Endothelial cell of umbilical vein (primary cell): ENCODE measurements at regions not wholly inside any gene's neighbourhood (a gene's known extent, or its start where the extent isn't known, plus 50 kb on each side); places are given as distances from the start of the nearest gene placed in this dataset.

Experiments used
- BruUV-seq: library from RNA; stranded (reverse); fragments of 400-500 nt; replicated peaks from 2 replicates; lab custom pipeline; 2021; lab: Mats Ljungman, UMichigan
- CTCF ChIA-PET: fragments of 300-600, 350-600 bp; sonication (Branson Sonifier 250); formaldehyde crosslinking; loops from one replicate; lab custom pipeline; 2021; ENCODE audit warnings: antibody characterized with exemption, inconsistent platforms; lab: Charles Lee
- POLR2A ChIA-PET: fragments of 300-600, 350-600 bp; sonication (Branson Sonifier 250); formaldehyde crosslinking; loops from one replicate; lab custom pipeline; 2021; ENCODE audit warnings: antibody characterized with exemption, inconsistent platforms; lab: Charles Lee
- DNase-seq: peaks from one replicate; pipeline ENCODE4 v3.0.0-alpha.2; 2011; ENCODE audit warnings: low read depth, low spot score
- FAIRE-seq: peaks from 2 replicates; lab custom pipeline; 2011; peaks lifted over from hg19 to GRCh38; lab: Jason Lieb, UNC
- H2AFZ ChIP-seq: 2 replicates; pipeline ENCODE4 v1.6.0; 2012; ENCODE audit warnings: low read depth, low read length, control low read depth, inconsistent platforms
- H3K27ac ChIP-seq: 2 replicates; pipeline ENCODE4 v1.5.1; 2011; ENCODE audit warnings: low read depth, mild to moderate bottlenecking, control low read depth, low read length, moderate library complexity; ENCODE audit not compliant: insufficient read depth
- H3K27me3 ChIP-seq, 2 experiments: 2 replicates each; pipeline versions ENCODE4 v1.6.0 to v1.6.1; 2011; ENCODE audit warnings: low read length in 2 of 2, mixed read lengths in 1 of 2; ENCODE audit not compliant: control insufficient read depth in 2 of 2, insufficient read depth in 2 of 2
- H3K36me3 ChIP-seq, 2 experiments: 2 replicates in 1 of 2; 3 replicates in 1 of 2; pipeline ENCODE4 v1.5.1; 2011; ENCODE audit warnings: low read length in 2 of 2, mild to moderate bottlenecking in 1 of 2, moderate library complexity in 1 of 2; ENCODE audit not compliant: control insufficient read depth in 2 of 2, insufficient read depth in 2 of 2; ENCODE audit errors: extremely low read depth in 1 of 2
- H3K4me1 ChIP-seq: 3 replicates; pipeline ENCODE4 v1.5.1; 2011; ENCODE audit warnings: mild to moderate bottlenecking, low read length; ENCODE audit not compliant: control insufficient read depth, insufficient read depth; ENCODE audit errors: extremely low read depth
- H3K4me2 ChIP-seq: 2 replicates; pipeline ENCODE4 v1.6.1; 2011; ENCODE audit warnings: low read length, control low read depth, mixed read lengths; ENCODE audit not compliant: insufficient read depth
- H3K4me3 ChIP-seq, 3 experiments: fragments of 200-600 bp in 1 of 3; sonication (generic), shearing (Covaris generic) in 1 of 3; replicated peaks in 1 of 3; 2 replicates each; pipeline ENCODE4 v1.5.1; 2011 to 2016; ENCODE audit warnings: control low read depth in 3 of 3, low read length in 3 of 3, mild to moderate bottlenecking in 2 of 3, inconsistent platforms in 1 of 3, low read depth in 1 of 3, moderate library complexity in 1 of 3; ENCODE audit not compliant: insufficient read depth in 1 of 3
- H3K79me2 ChIP-seq: 2 replicates; pipeline ENCODE4 v1.6.0; 2012; ENCODE audit warnings: low read length, inconsistent platforms; ENCODE audit not compliant: control insufficient read depth, insufficient read depth
- H3K9ac ChIP-seq: replicated peaks from 2 replicates; pipeline ENCODE3; 2011; ENCODE audit warnings: low read length, control low read depth; ENCODE audit not compliant: insufficient read depth; ENCODE audit errors: extremely low read depth
- H3K9me1 ChIP-seq: replicated peaks from 3 replicates; pipeline ENCODE4 v1.6.0; 2011; ENCODE audit warnings: mild to moderate bottlenecking, low read length; ENCODE audit not compliant: control insufficient read depth, insufficient read depth; ENCODE audit errors: extremely low read depth
- H3K9me3 ChIP-seq: replicated peaks from 2 replicates; pipeline ENCODE4 v1.5.1; 2012; ENCODE audit warnings: low read length, inconsistent platforms; ENCODE audit not compliant: control insufficient read depth, insufficient read depth
- H4K20me1 ChIP-seq: replicated peaks from 2 replicates; pipeline ENCODE3; 2011; ENCODE audit warnings: mild to moderate bottlenecking, low read length; ENCODE audit not compliant: control insufficient read depth, insufficient read depth; ENCODE audit errors: extremely low read depth
- EZH2 ChIP-seq: IDR thresholded peaks from 2 replicates; pipeline ENCODE4 v1.6.1; 2012; ENCODE audit warnings: borderline replicate concordance, low read depth, mild to moderate bottlenecking, moderate library complexity, low read length, inconsistent platforms; ENCODE audit not compliant: severe bottlenecking
- FOS ChIP-seq: IDR thresholded peaks from 2 replicates; pipeline ENCODE4 v1.6.1; 2011; ENCODE audit warnings: mild to moderate bottlenecking, low read length, moderate library complexity, borderline replicate concordance; ENCODE audit not compliant: insufficient read depth
- GATA2 ChIP-seq: IDR thresholded peaks from 2 replicates; pipeline ENCODE4 v1.7.0; 2011; ENCODE audit warnings: low read depth, mild to moderate bottlenecking, moderate library complexity, mixed read lengths, low read length; ENCODE audit not compliant: insufficient read length, insufficient read depth
- JUN ChIP-seq: IDR thresholded peaks from 2 replicates; pipeline ENCODE4 v1.6.1; 2011; ENCODE audit warnings: borderline replicate concordance, low read depth; ENCODE audit not compliant: insufficient read length, insufficient read depth
- MYC ChIP-seq: IDR thresholded peaks from one replicate; pipeline ENCODE4 v1.6.1; 2011; ENCODE audit warnings: mild to moderate bottlenecking, low read depth, low read length
- POLR2A ChIP-seq: IDR thresholded peaks from 2 replicates; pipeline ENCODE4 v1.6.1; 2012; ENCODE audit warnings: low read depth, mild to moderate bottlenecking, control low read depth, low read length
- POLR2AphosphoS5 ChIP-seq: IDR thresholded peaks from 2 replicates; pipeline ENCODE4 v1.6.1; 2012; ENCODE audit warnings: low read depth, mild to moderate bottlenecking, control low read depth, low read length, moderate library complexity; ENCODE audit not compliant: insufficient read depth
- dilution Hi-C: fragments of 300-500 bp; cut with MboI; formaldehyde crosslinking; loops from one replicate; pipeline ENCODE4 v1.15.0; 2019; ENCODE audit warnings: low sequenced_read_pairs; ENCODE audit not compliant: extremely low pct_ligation_motif_present
- intact Hi-C: fragments of 100-400 bp; cut with micrococcal nuclease; formaldehyde crosslinking; loops from one replicate; pipeline ENCODE4 v1.10.0; 2022
- TF ChIP-seq, protein P1 (sequence below), 2 donors: IDR thresholded peaks; 1 replicate in 1 of 2; 2 replicates in 1 of 2; pipeline ENCODE4 v1.5.1; 2011; ENCODE audit warnings: low read length in 2 of 2, mild to moderate bottlenecking in 2 of 2, moderate library complexity in 2 of 2, control low read depth in 1 of 2, inconsistent platforms in 1 of 2, low read depth in 1 of 2; ENCODE audit not compliant: insufficient read depth in 1 of 2; ENCODE audit errors: extremely low read depth in 1 of 2
- TF ChIP-seq, protein P2 (sequence below): IDR thresholded peaks from 2 replicates; pipeline ENCODE4 v1.6.1; 2011; ENCODE audit not compliant: insufficient read depth, insufficient read length

GRCh38 chr6:155791891-155792290 lies 336.3 kb upstream of the NOX3 start:
- no peak overlapping the region for H3K4me3 ChIP-seq
- ChIA-PET CTCF (interaction anchor here (1.5 kb wide), 1 partner anchor 20 kb away, joined by 3 read pairs; no protein-coding TSS in a partner anchor), POLR2A (no interaction called here)
- FAIRE-seq, result no peak
- H4K20me1 ChIP-seq, result no peaks in the 10 kb centered on the region
- dilution Hi-C loops, result no loop called here
- H2AFZ ChIP-seq, result no peak overlapping the region
- no peak overlapping the region for H3K27ac ChIP-seq
- no peaks in the 10 kb centered on the region for H3K9me3 ChIP-seq
- intact Hi-C loops, result no loop called here
- no peaks in the 10 kb centered on the region for H3K36me3 ChIP-seq
- TF ChIP-seq, protein P1, sequence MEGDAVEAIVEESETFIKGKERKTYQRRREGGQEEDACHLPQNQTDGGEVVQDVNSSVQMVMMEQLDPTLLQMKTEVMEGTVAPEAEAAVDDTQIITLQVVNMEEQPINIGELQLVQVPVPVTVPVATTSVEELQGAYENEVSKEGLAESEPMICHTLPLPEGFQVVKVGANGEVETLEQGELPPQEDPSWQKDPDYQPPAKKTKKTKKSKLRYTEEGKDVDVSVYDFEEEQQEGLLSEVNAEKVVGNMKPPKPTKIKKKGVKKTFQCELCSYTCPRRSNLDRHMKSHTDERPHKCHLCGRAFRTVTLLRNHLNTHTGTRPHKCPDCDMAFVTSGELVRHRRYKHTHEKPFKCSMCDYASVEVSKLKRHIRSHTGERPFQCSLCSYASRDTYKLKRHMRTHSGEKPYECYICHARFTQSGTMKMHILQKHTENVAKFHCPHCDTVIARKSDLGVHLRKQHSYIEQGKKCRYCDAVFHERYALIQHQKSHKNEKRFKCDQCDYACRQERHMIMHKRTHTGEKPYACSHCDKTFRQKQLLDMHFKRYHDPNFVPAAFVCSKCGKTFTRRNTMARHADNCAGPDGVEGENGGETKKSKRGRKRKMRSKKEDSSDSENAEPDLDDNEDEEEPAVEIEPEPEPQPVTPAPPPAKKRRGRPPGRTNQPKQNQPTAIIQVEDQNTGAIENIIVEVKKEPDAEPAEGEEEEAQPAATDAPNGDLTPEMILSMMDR (IDR thresholded peaks at IDR 0.05; ENCODE audit: extremely low read depth in 1 of 2, insufficient read depth in 1 of 2, low read depth in 1 of 2, low read length in 2 of 2), result no peak
- no peak for TF ChIP-seq FOS
- TF ChIP-seq GATA2, result no peak
- no peak for TF ChIP-seq POLR2A
- no peak for TF ChIP-seq JUN
- TF ChIP-seq, protein P2, sequence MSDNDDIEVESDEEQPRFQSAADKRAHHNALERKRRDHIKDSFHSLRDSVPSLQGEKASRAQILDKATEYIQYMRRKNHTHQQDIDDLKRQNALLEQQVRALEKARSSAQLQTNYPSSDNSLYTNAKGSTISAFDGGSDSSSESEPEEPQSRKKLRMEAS, result no peak
- TF ChIP-seq EZH2, result no peak
- TF ChIP-seq MYC, result no peak
- no peak for TF ChIP-seq POLR2AphosphoS5
- no peaks in the 10 kb centered on the region for H3K79me2 ChIP-seq
- H3K9ac ChIP-seq, result no peak overlapping the region
- no peaks in the 10 kb centered on the region for H3K27me3 ChIP-seq
- no peak overlapping the region for H3K4me2 ChIP-seq
- no TSS peak for BruUV-seq
- no peak for DNase-seq
- no peaks in the 10 kb centered on the region for H3K4me1 ChIP-seq
- no peaks in the 10 kb centered on the region for H3K9me1 ChIP-seq
